Colon (tissue), 2 donors: ENCODE measurements at regions not wholly inside any gene's neighbourhood (a gene's known extent, or its start where the extent isn't known, plus 50 kb on each side); places are given as distances from the start of the nearest gene placed in this dataset.

Source experiments
- FAIRE-seq: peaks from 2 replicates; lab custom pipeline; 2012; peaks lifted over from hg19 to GRCh38; lab: Jason Lieb, UNC
- donor health status: control.
- donor health status: control.

GRCh38 chr16:85990861-85991301 lies 91.9 kb downstream of the IRF8 start:
- no peak for FAIRE-seq

- no peak for FAIRE-seq
Measured at GRCh38 chr16:85991425-85991824, 92.5 kb downstream of the IRF8 start.

- no peak for FAIRE-seq
Measured at GRCh38 chr16:85991856-85992255, 92.9 kb downstream of the IRF8 start.

GRCh38 chr16:85992359-85992758 lies 93.4 kb downstream of the IRF8 start:
- FAIRE-seq, result no peak

- no peak for FAIRE-seq
Measured at GRCh38 chr16:85992779-85993178, 93.8 kb downstream of the IRF8 start.

GRCh38 chr16:85994492-85995490 lies 95.8 kb downstream of the IRF8 start:
- FAIRE-seq, result no peak

GRCh38 chr16:85995541-85996423 lies 96.8 kb downstream of the IRF8 start:
- no peak for FAIRE-seq

GRCh38 chr16:85996843-85997242 lies 97.9 kb downstream of the IRF8 start:
- FAIRE-seq, result no peak

GRCh38 chr16:85998171-85998867 lies 99.4 kb downstream of the IRF8 start:
- no peak for FAIRE-seq

- no peak for FAIRE-seq
Measured at GRCh38 chr16:85998868-85999729, 100.1 kb downstream of the IRF8 start.

GRCh38 chr16:85999778-86000177 lies 100.8 kb downstream of the IRF8 start:
- FAIRE-seq, result no peak

- FAIRE-seq, result no peak
Measured at GRCh38 chr16:86002178-86002900, 103.4 kb downstream of the IRF8 start.

- FAIRE-seq, result no peak
Measured at GRCh38 chr16:86007524-86007923, 108.6 kb downstream of the IRF8 start.

- FAIRE-seq, result no peak
Measured at GRCh38 chr16:86010680-86011141, 111.7 kb downstream of the IRF8 start.

GRCh38 chr16:86011532-86011931 lies 112.6 kb downstream of the IRF8 start:
- no peak for FAIRE-seq

- no peak for FAIRE-seq
Measured at GRCh38 chr16:86012221-86012620, 113.3 kb downstream of the IRF8 start.

- no peak for FAIRE-seq
Measured at GRCh38 chr16:86013867-86014266, 114.9 kb downstream of the IRF8 start.

GRCh38 chr16:86015606-86016005 lies 116.6 kb downstream of the IRF8 start:
- no peak for FAIRE-seq

- FAIRE-seq, result no peak
Measured at GRCh38 chr16:86016201-86016965, 117.4 kb downstream of the IRF8 start.

GRCh38 chr16:86018071-86018470 lies 119.1 kb downstream of the IRF8 start:
- no peak for FAIRE-seq
